Erythroblast (primary cell): ENCODE measurements at regions not wholly inside any gene's neighbourhood (a gene's known extent, or its start where the extent isn't known, plus 50 kb on each side); places are given as distances from the start of the nearest gene placed in this dataset.

Experiments used
- GATA1 ChIP-seq: IDR thresholded peaks from 2 replicates; pipeline ENCODE4 v1.6.1; 2011; ENCODE audit warnings: low read depth, mild to moderate bottlenecking, control low read depth, low read length, moderate library complexity
- POLR2A ChIP-seq: IDR thresholded peaks from 2 replicates; pipeline ENCODE4 v1.6.1; 2011; ENCODE audit warnings: mild to moderate bottlenecking, low read length

DNA sequence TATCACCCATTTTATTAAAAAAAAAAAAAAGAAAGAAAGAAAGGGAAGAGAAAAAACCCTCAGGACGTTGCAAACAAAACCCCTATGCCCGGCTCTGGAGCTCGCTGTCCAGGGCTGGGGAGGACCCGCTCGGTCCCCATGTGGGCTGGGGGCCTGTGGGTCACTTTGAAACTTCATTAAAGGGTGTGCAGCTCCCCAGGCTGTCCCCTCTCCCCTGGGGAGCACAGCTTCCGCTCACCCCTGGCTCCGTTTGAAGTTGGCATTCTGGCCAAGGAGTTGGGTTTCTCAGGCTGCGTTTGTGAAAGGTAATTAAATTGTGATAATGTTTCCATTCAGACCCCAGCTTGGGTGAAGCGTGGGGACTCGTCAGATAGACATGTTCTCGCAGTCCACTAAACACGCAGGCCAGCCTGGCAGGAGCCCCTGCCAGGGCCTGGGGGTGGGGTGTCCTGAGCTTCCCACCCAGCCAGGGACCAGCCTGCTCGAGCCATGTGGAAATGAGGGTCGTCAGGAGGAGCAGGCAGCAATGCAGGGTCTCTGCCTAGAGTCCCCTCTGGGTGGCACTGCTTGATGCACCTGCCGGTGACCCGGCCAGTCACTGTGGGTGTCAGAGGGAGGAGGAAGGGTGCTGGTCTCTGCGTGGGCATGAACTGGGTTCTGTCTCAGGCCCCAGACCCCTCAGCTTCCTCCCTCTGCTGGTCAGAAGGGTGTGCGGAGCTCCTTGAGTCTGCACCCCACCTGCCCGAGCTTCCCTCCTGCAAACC, 166.2 kb downstream of the INHBB start:
- TF ChIP-seq POLR2A (no peak), GATA1 (no peak)
